ENCODE measurements at regions not wholly inside any gene's neighbourhood (a gene's known extent, or its start where the extent isn't known, plus 50 kb on each side); places are given as distances from the start of the nearest gene placed in this dataset.
"Not testable (repeated sequence)": the region's sequence is repeated elsewhere in the genome, so short reads cannot be mapped to it uniquely, and the experiment has no call there.

DNA sequence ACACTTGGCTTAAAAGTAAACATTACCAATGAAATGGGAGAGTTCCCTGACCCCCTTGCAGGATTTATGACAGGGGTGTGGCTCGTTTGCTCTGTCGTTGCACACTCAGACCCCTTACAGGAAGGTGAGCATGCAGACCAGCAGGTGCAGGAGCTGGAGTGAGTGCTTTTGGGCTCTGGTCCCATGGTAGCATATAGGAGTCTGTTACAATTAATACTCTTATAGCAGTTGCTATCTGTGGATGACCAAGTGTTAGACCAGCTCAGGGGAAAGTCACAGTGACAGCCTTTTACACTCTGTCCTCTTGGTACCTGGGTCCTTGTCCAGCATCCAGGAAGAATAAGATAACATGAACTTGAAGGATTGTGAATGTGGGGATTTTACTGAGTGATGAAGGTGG is 1177.5 kb downstream of the NSUN3 start:
- H3K9ac ChIP-seq (ENCODE audit: low read length) = no peak overlapping the region
- BruUV-seq (replicated peaks) = no TSS peak
- no peaks in the 10 kb centered on the region for H3K36me3 ChIP-seq (ENCODE audit: control insufficient read depth in 1 of 2, insufficient read depth in 2 of 2, low read length in 2 of 2)
- RAD21 ChIA-PET (ENCODE audit: low non-redundant PET in 1 of 2, low total read pairs in 2 of 2, uncharacterized antibody in 2 of 2, unreplicated experiment in 2 of 2) = no interaction called here
- no peak overlapping the region for H3K4me2 ChIP-seq (ENCODE audit: low read length)
- H3K79me2 ChIP-seq (ENCODE audit: insufficient read depth, low read length) = no peaks in the 10 kb centered on the region
- POLR2A ChIA-PET = no interaction called here
- H3K4me1 ChIP-seq (ENCODE audit: control insufficient read depth in 1 of 2, insufficient read depth in 2 of 2, low read length in 2 of 2) = no peaks in the 10 kb centered on the region
- no peak overlapping the region for H3K4me3 ChIP-seq (replicated peaks in 1 of 2; ENCODE audit: low read depth in 1 of 2, low read length in 2 of 2)
- no peak overlapping the region for H3K27ac ChIP-seq (ENCODE audit: low read depth, low read length)
- no peak for DNase-seq (ENCODE audit: low read depth, low spot score)
- CTCF ChIA-PET = no interaction called here
- no peak overlapping the region for H2AFZ ChIP-seq (ENCODE audit: low read depth, low read length, poor library complexity, severe bottlenecking)
- no peak for ATAC-seq
- H3K27me3 ChIP-seq (ENCODE audit: insufficient read depth, low read length) = no peaks in the 10 kb centered on the region
- peaks cover 6 to 13% of the 10 kb centered on the region in 2 experiments; a peak in 2 of 4 replicates for H3K9me3 ChIP-seq (ENCODE audit: control insufficient read depth in 1 of 2, insufficient read depth in 1 of 2, low read depth in 1 of 2, low read length in 2 of 2)
- TF ChIP-seq, protein P1, sequence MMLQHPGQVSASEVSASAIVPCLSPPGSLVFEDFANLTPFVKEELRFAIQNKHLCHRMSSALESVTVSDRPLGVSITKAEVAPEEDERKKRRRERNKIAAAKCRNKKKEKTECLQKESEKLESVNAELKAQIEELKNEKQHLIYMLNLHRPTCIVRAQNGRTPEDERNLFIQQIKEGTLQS (IDR thresholded peaks at IDR 0.05) = no peak
- TF ChIP-seq CBX3 (IDR thresholded peaks at IDR 0.05; ENCODE audit: low read depth) (no peak), JUND (IDR thresholded peaks at IDR 0.05) (no peak), CEBPB (IDR thresholded peaks at IDR 0.05; ENCODE audit: low read depth) (no peak), POLR2AphosphoS5 (IDR thresholded peaks at IDR 0.05; ENCODE audit: low read depth, low read length) (no peak), EZH2phosphoT487 (IDR thresholded peaks at IDR 0.05; ENCODE audit: borderline replicate concordance) (no peak), EZH2 (IDR thresholded peaks at IDR 0.05) (no peak), EGR1 (IDR thresholded peaks at IDR 0.05; ENCODE audit: low read depth) (no peak), FOSL1 (IDR thresholded peaks at IDR 0.05; ENCODE audit: low read depth) (no peak), YY1 (IDR thresholded peaks at IDR 0.05; ENCODE audit: extremely low read depth, insufficient replicate concordance, low read depth, low read length) (no peak), ZNF274 (IDR thresholded peaks at IDR 0.05; ENCODE audit: low read depth, low read length) (no peak), SP1 (IDR thresholded peaks at IDR 0.05; ENCODE audit: low read depth) (no peak), POLR2A (IDR thresholded peaks at IDR 0.05; ENCODE audit: borderline replicate concordance, extremely low read depth, insufficient read depth, insufficient read length) (no peak), SRF (IDR thresholded peaks at IDR 0.05; ENCODE audit: low read depth) (no peak), RAD21 (IDR thresholded peaks at IDR 0.05; ENCODE audit: low read depth) (no peak), SIN3A (IDR thresholded peaks at IDR 0.05; ENCODE audit: low read depth) (no peak)
- TF ChIP-seq, protein P2, sequence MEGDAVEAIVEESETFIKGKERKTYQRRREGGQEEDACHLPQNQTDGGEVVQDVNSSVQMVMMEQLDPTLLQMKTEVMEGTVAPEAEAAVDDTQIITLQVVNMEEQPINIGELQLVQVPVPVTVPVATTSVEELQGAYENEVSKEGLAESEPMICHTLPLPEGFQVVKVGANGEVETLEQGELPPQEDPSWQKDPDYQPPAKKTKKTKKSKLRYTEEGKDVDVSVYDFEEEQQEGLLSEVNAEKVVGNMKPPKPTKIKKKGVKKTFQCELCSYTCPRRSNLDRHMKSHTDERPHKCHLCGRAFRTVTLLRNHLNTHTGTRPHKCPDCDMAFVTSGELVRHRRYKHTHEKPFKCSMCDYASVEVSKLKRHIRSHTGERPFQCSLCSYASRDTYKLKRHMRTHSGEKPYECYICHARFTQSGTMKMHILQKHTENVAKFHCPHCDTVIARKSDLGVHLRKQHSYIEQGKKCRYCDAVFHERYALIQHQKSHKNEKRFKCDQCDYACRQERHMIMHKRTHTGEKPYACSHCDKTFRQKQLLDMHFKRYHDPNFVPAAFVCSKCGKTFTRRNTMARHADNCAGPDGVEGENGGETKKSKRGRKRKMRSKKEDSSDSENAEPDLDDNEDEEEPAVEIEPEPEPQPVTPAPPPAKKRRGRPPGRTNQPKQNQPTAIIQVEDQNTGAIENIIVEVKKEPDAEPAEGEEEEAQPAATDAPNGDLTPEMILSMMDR (IDR thresholded peaks at IDR 0.05 in 2 of 3, conservative IDR thresholded peaks at IDR 0.05 in 1 of 3; ENCODE audit: borderline replicate concordance in 1 of 3, insufficient read depth in 1 of 3, low read depth in 2 of 3, low read length in 2 of 3) = no peak
- TF ChIP-seq, protein P3, sequence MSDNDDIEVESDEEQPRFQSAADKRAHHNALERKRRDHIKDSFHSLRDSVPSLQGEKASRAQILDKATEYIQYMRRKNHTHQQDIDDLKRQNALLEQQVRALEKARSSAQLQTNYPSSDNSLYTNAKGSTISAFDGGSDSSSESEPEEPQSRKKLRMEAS (IDR thresholded peaks at IDR 0.05) = no peak
- TF ChIP-seq, protein P4, sequence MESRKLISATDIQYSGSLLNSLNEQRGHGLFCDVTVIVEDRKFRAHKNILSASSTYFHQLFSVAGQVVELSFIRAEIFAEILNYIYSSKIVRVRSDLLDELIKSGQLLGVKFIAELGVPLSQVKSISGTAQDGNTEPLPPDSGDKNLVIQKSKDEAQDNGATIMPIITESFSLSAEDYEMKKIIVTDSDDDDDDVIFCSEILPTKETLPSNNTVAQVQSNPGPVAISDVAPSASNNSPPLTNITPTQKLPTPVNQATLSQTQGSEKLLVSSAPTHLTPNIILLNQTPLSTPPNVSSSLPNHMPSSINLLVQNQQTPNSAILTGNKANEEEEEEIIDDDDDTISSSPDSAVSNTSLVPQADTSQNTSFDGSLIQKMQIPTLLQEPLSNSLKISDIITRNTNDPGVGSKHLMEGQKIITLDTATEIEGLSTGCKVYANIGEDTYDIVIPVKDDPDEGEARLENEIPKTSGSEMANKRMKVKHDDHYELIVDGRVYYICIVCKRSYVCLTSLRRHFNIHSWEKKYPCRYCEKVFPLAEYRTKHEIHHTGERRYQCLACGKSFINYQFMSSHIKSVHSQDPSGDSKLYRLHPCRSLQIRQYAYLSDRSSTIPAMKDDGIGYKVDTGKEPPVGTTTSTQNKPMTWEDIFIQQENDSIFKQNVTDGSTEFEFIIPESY (IDR thresholded peaks at IDR 0.05; ENCODE audit: extremely low read depth, insufficient replicate concordance, low read length) = no peak
- intact Hi-C loops (cut with micrococcal nuclease) = no loop called here
- no peaks in the 10 kb centered on the region for H3K9me2 ChIP-seq (ENCODE audit: insufficient read depth)
- H4K20me1 ChIP-seq (ENCODE audit: insufficient read depth) = no peaks in the 10 kb centered on the region

DNA sequence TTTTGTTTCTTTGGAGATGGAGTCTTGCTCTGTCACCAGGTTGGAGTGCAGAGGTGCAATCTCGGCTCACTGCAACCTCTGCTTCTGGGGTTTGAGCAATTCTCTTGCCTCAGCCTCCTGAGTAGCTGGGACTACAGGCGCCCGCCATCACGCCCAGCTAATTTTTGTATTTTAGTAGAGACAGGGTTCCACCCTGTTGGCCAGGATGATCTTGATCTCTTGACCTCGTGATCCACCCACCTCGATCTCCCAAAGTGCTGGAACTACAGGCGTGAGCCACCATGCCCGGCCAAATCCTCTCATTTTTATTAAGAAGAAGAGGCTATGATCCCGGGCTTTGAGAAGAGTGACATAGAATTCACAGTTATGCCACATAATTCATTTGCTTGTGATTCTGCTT is 1178.4 kb downstream of the NSUN3 start:
- H3K4me2 ChIP-seq (ENCODE audit: low read length); CTCF ChIA-PET; RAD21 ChIA-PET (ENCODE audit: low non-redundant PET in 1 of 2, low total read pairs in 2 of 2, uncharacterized antibody in 2 of 2, unreplicated experiment in 2 of 2); H3K9me2 ChIP-seq (ENCODE audit: insufficient read depth); intact Hi-C loops (cut with micrococcal nuclease); H3K4me3 ChIP-seq (replicated peaks in 1 of 2; ENCODE audit: low read depth in 1 of 2, low read length in 2 of 2); H3K79me2 ChIP-seq (ENCODE audit: insufficient read depth, low read length); H4K20me1 ChIP-seq (ENCODE audit: insufficient read depth); BruUV-seq (replicated peaks); H2AFZ ChIP-seq (ENCODE audit: low read depth, low read length, poor library complexity, severe bottlenecking); H3K27me3 ChIP-seq (ENCODE audit: insufficient read depth, low read length); POLR2A ChIA-PET; H3K4me1 ChIP-seq (ENCODE audit: control insufficient read depth in 1 of 2, insufficient read depth in 2 of 2, low read length in 2 of 2); ATAC-seq; DNase-seq (ENCODE audit: low read depth, low spot score); H3K27ac ChIP-seq (ENCODE audit: low read depth, low read length); H3K9ac ChIP-seq (ENCODE audit: low read length); H3K36me3 ChIP-seq (ENCODE audit: control insufficient read depth in 1 of 2, insufficient read depth in 2 of 2, low read length in 2 of 2): not testable (repeated sequence)
- peaks cover 9 to 13% of the 10 kb centered on the region in 2 experiments; a peak in 2 of 4 replicates for H3K9me3 ChIP-seq (ENCODE audit: control insufficient read depth in 1 of 2, insufficient read depth in 1 of 2, low read depth in 1 of 2, low read length in 2 of 2)
